CD4-positive, alpha-beta T cell (primary cell): ENCODE measurements at regions not wholly inside any gene's neighbourhood (a gene's known extent, or its start where the extent isn't known, plus 50 kb on each side); places are given as distances from the start of the nearest gene placed in this dataset.

Experiments used
- ATAC-seq: fragments of 200-7000 bp; cut with Tn5 transposase; one replicate; pipeline ENCODE4 v1.10.0; 2022; ENCODE audit warnings: mild to moderate bottlenecking; ENCODE audit not compliant: poor library complexity
- CTCF ChIA-PET: fragments of 350-600 bp; sonication (Branson Sonifier 250); formaldehyde crosslinking; loops from one replicate; lab custom pipeline; 2021; ENCODE audit warnings: antibody characterized with exemption, inconsistent platforms; lab: Charles Lee
- POLR2A ChIA-PET: fragments of 350-600 bp; sonication (Branson Sonifier 250); formaldehyde crosslinking; loops from one replicate; lab custom pipeline; 2021; ENCODE audit warnings: antibody characterized with exemption, inconsistent platforms; lab: Charles Lee
- DNase-seq, 14 experiments: peaks; one replicate each; pipeline ENCODE4 v3.0.0-alpha.2; 2013 to 2020; ENCODE audit warnings: mixed read lengths in 2 of 14
- H3K27ac ChIP-seq, 2 donors: one replicate each; pipeline versions ENCODE4 v1.5.1 to v1.7.0; 2013; ENCODE audit warnings: low read length in 2 of 2, low read depth in 1 of 2, mild to moderate bottlenecking in 1 of 2
- H3K27me3 ChIP-seq, 2 experiments: 1 replicate in 1 of 2; 2 replicates in 1 of 2; pipeline versions ENCODE4 v1.6.1 to v1.7.0; 2013; ENCODE audit warnings: low read length in 2 of 2, control low read depth in 1 of 2, mild to moderate bottlenecking in 1 of 2, moderate library complexity in 1 of 2; ENCODE audit not compliant: insufficient read depth in 2 of 2, control insufficient read depth in 1 of 2
- H3K36me3 ChIP-seq: one replicate; pipeline ENCODE4 v1.6.1; 2013; ENCODE audit warnings: low read length, control low read depth; ENCODE audit not compliant: insufficient read depth
- H3K4me1 ChIP-seq: one replicate; pipeline ENCODE4 v1.6.1; 2013; ENCODE audit warnings: low read length, control low read depth; ENCODE audit not compliant: insufficient read depth
- H3K4me3 ChIP-seq: one replicate; pipeline ENCODE4 v1.5.1; 2013; ENCODE audit warnings: mild to moderate bottlenecking, low read length, moderate library complexity
- H3K9me3 ChIP-seq, 2 experiments: 1 replicate in 1 of 2; 2 replicates in 1 of 2; pipeline versions ENCODE4 v1.6.1 to v1.7.0; 2013; ENCODE audit warnings: low read length in 2 of 2, mild to moderate bottlenecking in 2 of 2, control low read depth in 1 of 2, moderate library complexity in 1 of 2; ENCODE audit not compliant: control insufficient read depth in 1 of 2, insufficient read depth in 1 of 2
- H3K27ac Mint-ChIP-seq: one replicate; pipeline ENCODE4 v1.8.0; 2020; ENCODE audit warnings: mixed read lengths
- H3K27me3 Mint-ChIP-seq: one replicate; pipeline ENCODE4 v1.8.0; 2021; ENCODE audit warnings: mixed read lengths
- H3K36me3 Mint-ChIP-seq: one replicate; pipeline ENCODE4 v1.8.0; 2021; ENCODE audit warnings: low read depth, mixed read lengths
- H3K4me1 Mint-ChIP-seq: one replicate; pipeline ENCODE4 v1.8.0; 2021; ENCODE audit warnings: low read depth, mixed read lengths
- H3K4me3 Mint-ChIP-seq: one replicate; pipeline ENCODE4 v1.8.0; 2020; ENCODE audit warnings: mild to moderate bottlenecking, mixed read lengths
- H3K9me3 Mint-ChIP-seq: one replicate; pipeline ENCODE4 v1.8.0; 2020; ENCODE audit warnings: mixed read lengths
- intact Hi-C, 2 experiments: fragments of 100-400 bp; cut with DNase I in 1 of 2; cut with micrococcal nuclease in 1 of 2; formaldehyde crosslinking; loops; one replicate each; pipeline versions ENCODE4 v1.15.1 to v1.9.0; 2023 to 2025; cut with DNase I, micrococcal nuclease
- TF ChIP-seq, protein P1 (sequence below): fragments of 200-600 bp; IDR thresholded peaks from one replicate; pipeline ENCODE4 v1.8.0; 2022; ENCODE audit warnings: antibody characterized with exemption, mild to moderate bottlenecking

DNA sequence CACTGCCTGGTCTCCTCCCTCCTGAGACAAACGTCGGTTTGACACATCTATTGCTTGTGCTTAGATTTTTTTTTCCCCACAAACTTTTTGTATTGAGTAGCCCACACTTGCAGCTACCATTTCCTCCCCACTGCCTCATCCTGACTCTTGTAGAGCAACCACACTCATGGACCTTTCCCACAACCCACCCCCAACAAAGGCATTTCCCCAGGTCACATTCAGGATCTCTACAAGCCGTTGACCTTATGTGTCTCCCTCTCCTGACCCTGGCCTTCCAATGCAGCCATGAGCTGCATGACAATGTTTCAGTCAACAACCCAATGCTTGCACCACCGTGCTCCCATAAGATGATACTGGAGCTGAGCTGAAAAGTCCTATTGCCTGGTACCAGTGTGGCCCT is 91.9 kb upstream of the MKI67 start:
- H3K36me3 Mint-ChIP-seq, result no peaks in the 10 kb centered on the region
- peaks cover 0 to 9% of the 10 kb centered on the region in 2 experiments for H3K9me3 ChIP-seq
- H3K4me1 ChIP-seq, result peaks cover 8% of the 10 kb centered on the region
- H3K27me3 Mint-ChIP-seq, result peaks cover 5% of the 10 kb centered on the region
- H3K4me3 Mint-ChIP-seq, result no peak overlapping the region
- TF ChIP-seq, protein P1, sequence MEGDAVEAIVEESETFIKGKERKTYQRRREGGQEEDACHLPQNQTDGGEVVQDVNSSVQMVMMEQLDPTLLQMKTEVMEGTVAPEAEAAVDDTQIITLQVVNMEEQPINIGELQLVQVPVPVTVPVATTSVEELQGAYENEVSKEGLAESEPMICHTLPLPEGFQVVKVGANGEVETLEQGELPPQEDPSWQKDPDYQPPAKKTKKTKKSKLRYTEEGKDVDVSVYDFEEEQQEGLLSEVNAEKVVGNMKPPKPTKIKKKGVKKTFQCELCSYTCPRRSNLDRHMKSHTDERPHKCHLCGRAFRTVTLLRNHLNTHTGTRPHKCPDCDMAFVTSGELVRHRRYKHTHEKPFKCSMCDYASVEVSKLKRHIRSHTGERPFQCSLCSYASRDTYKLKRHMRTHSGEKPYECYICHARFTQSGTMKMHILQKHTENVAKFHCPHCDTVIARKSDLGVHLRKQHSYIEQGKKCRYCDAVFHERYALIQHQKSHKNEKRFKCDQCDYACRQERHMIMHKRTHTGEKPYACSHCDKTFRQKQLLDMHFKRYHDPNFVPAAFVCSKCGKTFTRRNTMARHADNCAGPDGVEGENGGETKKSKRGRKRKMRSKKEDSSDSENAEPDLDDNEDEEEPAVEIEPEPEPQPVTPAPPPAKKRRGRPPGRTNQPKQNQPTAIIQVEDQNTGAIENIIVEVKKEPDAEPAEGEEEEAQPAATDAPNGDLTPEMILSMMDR, result no peak
- DNase-seq (no peak), ATAC-seq (no peak)
- H3K4me1 Mint-ChIP-seq, result no peaks in the 10 kb centered on the region
- H3K27ac ChIP-seq, result no peak overlapping the region
- H3K27ac Mint-ChIP-seq, result no peak overlapping the region
- ChIA-PET POLR2A (no interaction called here), CTCF (no interaction called here)
- H3K36me3 ChIP-seq, result no peaks in the 10 kb centered on the region
- intact Hi-C loops, result loop anchor here in 1 of 2 experiments (10.0 kb wide), 1 partner anchor 1247 kb away; the partner anchor contains the start of gene MGMT
- H3K9me3 Mint-ChIP-seq, result no peaks in the 10 kb centered on the region
- no peak overlapping the region for H3K4me3 ChIP-seq
- H3K27me3 ChIP-seq, result peaks cover 4 to 6% of the 10 kb centered on the region in 2 experiments

DNA sequence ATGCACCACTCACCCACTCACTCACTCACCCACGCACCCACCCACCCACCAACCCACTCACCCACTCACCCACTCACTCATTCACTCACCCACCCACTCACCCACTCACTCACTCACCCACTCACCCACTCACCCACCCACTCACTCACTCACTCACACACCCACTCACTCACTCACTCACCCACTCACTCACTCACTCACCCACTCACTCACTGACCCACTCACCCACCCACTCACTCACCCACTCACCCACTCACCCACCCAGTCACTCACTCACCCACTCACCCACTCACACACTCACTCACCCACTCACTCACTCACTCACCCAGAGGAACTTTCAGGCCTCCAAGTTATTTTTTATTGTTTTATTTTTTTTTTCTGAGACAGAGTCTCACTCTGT is 93.1 kb upstream of the MKI67 start:
- Histone ChIP-seq H3K4me3 (no peak overlapping the region), H3K4me1 (peaks cover 8% of the 10 kb centered on the region), H3K36me3 (no peaks in the 10 kb centered on the region), H3K27ac (no peak overlapping the region), H3K27me3 (peaks cover 4 to 6% of the 10 kb centered on the region in 2 experiments), H3K9me3 (peaks cover 0 to 9% of the 10 kb centered on the region in 2 experiments)
- Mint-ChIP-seq H3K9me3 (no peaks in the 10 kb centered on the region), H3K27me3 (peaks cover 16% of the 10 kb centered on the region), H3K4me3 (no peak overlapping the region), H3K4me1 (no peaks in the 10 kb centered on the region), H3K36me3 (no peaks in the 10 kb centered on the region), H3K27ac (no peak overlapping the region)
- intact Hi-C loops, result loop anchor here in 1 of 2 experiments (10.0 kb wide), 1 partner anchor 1246 kb away; the partner anchor contains the start of gene MGMT
- no peak for DNase-seq
- ATAC-seq, result no peak
- ChIA-PET CTCF (no interaction called here), POLR2A (no interaction called here)
- TF ChIP-seq, protein P1, result no peak

DNA sequence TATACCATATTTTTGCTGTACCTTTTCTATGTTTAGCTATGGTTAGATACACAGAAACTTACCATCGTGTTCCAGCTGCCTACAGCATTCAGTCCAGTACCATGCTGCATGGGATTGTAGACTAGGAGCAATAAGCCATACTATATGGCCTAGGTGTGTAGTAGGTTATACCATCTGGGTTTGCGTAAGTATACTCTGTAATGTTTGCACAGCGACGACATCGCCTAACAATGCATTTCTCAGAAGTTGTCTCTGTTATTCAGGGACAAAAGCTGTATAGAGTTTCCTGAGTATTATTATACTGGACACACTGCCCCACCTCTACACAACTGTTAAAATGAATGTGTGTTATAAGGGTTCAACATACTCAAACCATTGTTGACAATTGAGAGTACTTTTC is 93.8 kb upstream of the MKI67 start:
- H3K27ac Mint-ChIP-seq, result no peak overlapping the region
- TF ChIP-seq, protein P1, result no peak

More for the DNA sequence above, 93.8 kb upstream of the MKI67 start:
- no peaks in the 10 kb centered on the region for H3K9me3 Mint-ChIP-seq
- Histone ChIP-seq H3K27me3 (peaks cover 4 to 6% of the 10 kb centered on the region in 2 experiments), H3K36me3 (no peaks in the 10 kb centered on the region), H3K9me3 (peaks cover 0 to 9% of the 10 kb centered on the region in 2 experiments), H3K27ac (no peak overlapping the region), H3K4me3 (no peak overlapping the region), H3K4me1 (peaks cover 8% of the 10 kb centered on the region)
- H3K4me1 Mint-ChIP-seq, result no peaks in the 10 kb centered on the region
- no peak overlapping the region for H3K4me3 Mint-ChIP-seq
- ChIA-PET CTCF (no interaction called here), POLR2A (no interaction called here)
- DNase-seq, result no peak
- no peak for ATAC-seq
- H3K36me3 Mint-ChIP-seq, result no peaks in the 10 kb centered on the region
- peaks cover 19% of the 10 kb centered on the region for H3K27me3 Mint-ChIP-seq
- intact Hi-C loops, result no loop called here
